Dermis blood vessel endothelial cell (primary cell): ENCODE measurements at regions not wholly inside any gene's neighbourhood (a gene's known extent, or its start where the extent isn't known, plus 50 kb on each side); places are given as distances from the start of the nearest gene placed in this dataset.
"Not testable (repeated sequence)": the region's sequence is repeated elsewhere in the genome, so short reads cannot be mapped to it uniquely, and the experiment has no call there.

Experiments
- DNase-seq: peaks from one replicate; pipeline ENCODE4 v3.0.0; 2010

- DNase-seq: not testable (repeated sequence)
Measured at GRCh38 chr1:146710838-146711521, 227.1 kb upstream of the NBPF12 start.

GRCh38 chr1:146709302-146709701, 228.8 kb upstream of the NBPF12 start:
- DNase-seq: not testable (repeated sequence)

- DNase-seq: not testable (repeated sequence)
Measured at GRCh38 chr1:146704162-146704724, 233.9 kb upstream of the NBPF12 start.

- DNase-seq: not testable (repeated sequence)
Measured at GRCh38 chr1:146701320-146701719, 236.8 kb upstream of the NBPF12 start.

- DNase-seq: not testable (repeated sequence)
Measured at GRCh38 chr1:146695388-146695787, 242.7 kb upstream of the NBPF12 start.

GRCh38 chr1:146691798-146692197, 246.3 kb upstream of the NBPF12 start:
- not testable (repeated sequence) for DNase-seq

GRCh38 chr1:146688893-146689292, 249.2 kb upstream of the NBPF12 start:
- not testable (repeated sequence) for DNase-seq

GRCh38 chr1:146686777-146687366, 251.3 kb upstream of the NBPF12 start:
- DNase-seq: not testable (repeated sequence)

GRCh38 chr1:146683126-146683429, 255.0 kb upstream of the NBPF12 start:
- DNase-seq: not testable (repeated sequence)

- not testable (repeated sequence) for DNase-seq
Measured at GRCh38 chr1:146682227-146683125, 255.6 kb upstream of the NBPF12 start.

- DNase-seq: not testable (repeated sequence)
Measured at GRCh38 chr1:146673729-146674299, 264.3 kb upstream of the NBPF12 start.

- DNase-seq: not testable (repeated sequence)
Measured at GRCh38 chr1:146672608-146673007, 265.5 kb upstream of the NBPF12 start.

- not testable (repeated sequence) for DNase-seq
Measured at GRCh38 chr1:146671588-146671987, 266.5 kb upstream of the NBPF12 start.

GRCh38 chr1:146670832-146671566, 267.1 kb upstream of the NBPF12 start:
- DNase-seq: not testable (repeated sequence)

- DNase-seq: not testable (repeated sequence)
Measured at GRCh38 chr1:146666275-146666674, 271.8 kb upstream of the NBPF12 start.

GRCh38 chr1:146660242-146660641, 277.9 kb upstream of the NBPF12 start:
- not testable (repeated sequence) for DNase-seq

- DNase-seq: not testable (repeated sequence)
Measured at GRCh38 chr1:146656356-146657060, 281.6 kb upstream of the NBPF12 start.

GRCh38 chr1:146654763-146655162, 283.4 kb upstream of the NBPF12 start:
- DNase-seq: not testable (repeated sequence)

- not testable (repeated sequence) for DNase-seq
Measured at GRCh38 chr1:146645978-146646604, 292.0 kb upstream of the NBPF12 start.

GRCh38 chr1:146641534-146641933, 296.6 kb upstream of the NBPF12 start:
- DNase-seq: not testable (repeated sequence)

- not testable (repeated sequence) for DNase-seq
Measured at GRCh38 chr1:146640671-146641070, 297.5 kb upstream of the NBPF12 start.
